SU-DHL-6 (cell line): ENCODE measurements at regions not wholly inside any gene's neighbourhood (a gene's known extent, or its start where the extent isn't known, plus 50 kb on each side); places are given as distances from the start of the nearest gene placed in this dataset.

Experiments
- H2AFZ ChIP-seq: fragments of 200-600 bp; sonication (generic); 2 replicates; pipeline ENCODE4 v1.6.1; 2014; ENCODE audit warnings: low read depth, mild to moderate bottlenecking, moderate library complexity, mixed read lengths, antibody characterized with exemption, low read length; ENCODE audit not compliant: severe bottlenecking
- H3F3A ChIP-seq: fragments of 200-600 bp; shearing (Covaris generic); 2 replicates; pipeline ENCODE4 v1.6.0; 2016; ENCODE audit warnings: antibody characterized with exemption, mild to moderate bottlenecking; ENCODE audit not compliant: insufficient read depth
- H3K27ac ChIP-seq: fragments of 200-600 bp; sonication (generic); 2 replicates; pipeline ENCODE4 v1.5.1; 2016; ENCODE audit warnings: low read depth, mild to moderate bottlenecking, low read length, moderate library complexity, mixed read lengths
- H3K27me3 ChIP-seq: fragments of 200-600 bp; sonication (generic), shearing (Covaris generic); 2 replicates; pipeline ENCODE4 v1.6.0; 2014; ENCODE audit warnings: mild to moderate bottlenecking, low read length
- H3K36me3 ChIP-seq: fragments of 200-600 bp; sonication (generic); 2 replicates; pipeline ENCODE4 v1.6.1; 2014; ENCODE audit warnings: mild to moderate bottlenecking, low read length, mixed read lengths
- H3K4me2 ChIP-seq: fragments of 300-600, 200-600 bp; shearing (Covaris generic), sonication (generic); 2 replicates; pipeline ENCODE4 v1.6.0; 2014; ENCODE audit warnings: low read length, low read depth, mild to moderate bottlenecking; ENCODE audit not compliant: poor library complexity, severe bottlenecking
- H3K4me3 ChIP-seq: fragments of 200-600 bp; sonication (generic); 2 replicates; pipeline ENCODE4 v1.5.1; 2014; ENCODE audit warnings: antibody characterized with exemption, low read length, mild to moderate bottlenecking, mixed read lengths; ENCODE audit not compliant: insufficient read depth, poor library complexity, severe bottlenecking
- H3K79me2 ChIP-seq: fragments of 200-600 bp; sonication (generic); 2 replicates; pipeline ENCODE4 v1.6.1; 2014; ENCODE audit warnings: mild to moderate bottlenecking, low read length, moderate library complexity; ENCODE audit not compliant: insufficient read depth
- H3K9ac ChIP-seq: fragments of 200-600 bp; sonication (generic); 2 replicates; pipeline ENCODE4 v1.7.0; 2014; ENCODE audit warnings: mild to moderate bottlenecking, low read length
- H3K9me2 ChIP-seq: fragments of 200-600 bp; sonication (generic); replicated peaks from 2 replicates; pipeline ENCODE4 v1.6.1; 2014; ENCODE audit warnings: low read length; ENCODE audit not compliant: insufficient read depth
- H3K9me3 ChIP-seq: fragments of 200-600 bp; sonication (generic); 2 replicates; pipeline ENCODE4 v1.6.1; 2014; ENCODE audit warnings: low read length, mixed read lengths; ENCODE audit not compliant: insufficient read depth
- H4K20me1 ChIP-seq: fragments of 200-600 bp; sonication (generic); 2 replicates; pipeline ENCODE4 v1.6.1; 2014; ENCODE audit warnings: low read depth, mild to moderate bottlenecking, antibody characterized with exemption, low read length, moderate library complexity, mixed read lengths
- EZH2phosphoT487 ChIP-seq: fragments of 200-600 bp; sonication (generic), shearing (Covaris generic); conservative IDR thresholded peaks from 2 replicates; pipeline ENCODE4 v1.6.1; 2018; ENCODE audit warnings: mild to moderate bottlenecking, antibody characterized with exemption, low read length, moderate library complexity, mixed read lengths
- TF ChIP-seq, protein P1 (sequence below): fragments of 200-600 bp; sonication (generic); IDR thresholded peaks from one replicate; pipeline ENCODE4 v1.5.1; 2017; ENCODE audit warnings: antibody characterized with exemption, mild to moderate bottlenecking, low read length, moderate library complexity; ENCODE audit not compliant: insufficient read depth, poor library complexity, severe bottlenecking

- no peak overlapping the region for H3K9ac ChIP-seq
- no peaks in the 10 kb centered on the region for H4K20me1 ChIP-seq
- no peaks in the 10 kb centered on the region for H3K9me2 ChIP-seq
- H2AFZ ChIP-seq = no peak overlapping the region
- no peaks in the 10 kb centered on the region for H3K9me3 ChIP-seq
- H3K27ac ChIP-seq = no peak overlapping the region
- no peaks in the 10 kb centered on the region for H3K36me3 ChIP-seq
- TF ChIP-seq, protein P1, sequence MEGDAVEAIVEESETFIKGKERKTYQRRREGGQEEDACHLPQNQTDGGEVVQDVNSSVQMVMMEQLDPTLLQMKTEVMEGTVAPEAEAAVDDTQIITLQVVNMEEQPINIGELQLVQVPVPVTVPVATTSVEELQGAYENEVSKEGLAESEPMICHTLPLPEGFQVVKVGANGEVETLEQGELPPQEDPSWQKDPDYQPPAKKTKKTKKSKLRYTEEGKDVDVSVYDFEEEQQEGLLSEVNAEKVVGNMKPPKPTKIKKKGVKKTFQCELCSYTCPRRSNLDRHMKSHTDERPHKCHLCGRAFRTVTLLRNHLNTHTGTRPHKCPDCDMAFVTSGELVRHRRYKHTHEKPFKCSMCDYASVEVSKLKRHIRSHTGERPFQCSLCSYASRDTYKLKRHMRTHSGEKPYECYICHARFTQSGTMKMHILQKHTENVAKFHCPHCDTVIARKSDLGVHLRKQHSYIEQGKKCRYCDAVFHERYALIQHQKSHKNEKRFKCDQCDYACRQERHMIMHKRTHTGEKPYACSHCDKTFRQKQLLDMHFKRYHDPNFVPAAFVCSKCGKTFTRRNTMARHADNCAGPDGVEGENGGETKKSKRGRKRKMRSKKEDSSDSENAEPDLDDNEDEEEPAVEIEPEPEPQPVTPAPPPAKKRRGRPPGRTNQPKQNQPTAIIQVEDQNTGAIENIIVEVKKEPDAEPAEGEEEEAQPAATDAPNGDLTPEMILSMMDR = no peak
- TF ChIP-seq EZH2phosphoT487 = no peak
- H3K27me3 ChIP-seq = no peaks in the 10 kb centered on the region
- no peak overlapping the region for H3K4me2 ChIP-seq
- H3K4me3 ChIP-seq = no peak overlapping the region
- H3K79me2 ChIP-seq = no peaks in the 10 kb centered on the region
- H3F3A ChIP-seq = no peaks in the 10 kb centered on the region
These were observed 65.0 kb upstream of the ZBED5 start for GRCh38 chr11:10922892-10923291.

DNA sequence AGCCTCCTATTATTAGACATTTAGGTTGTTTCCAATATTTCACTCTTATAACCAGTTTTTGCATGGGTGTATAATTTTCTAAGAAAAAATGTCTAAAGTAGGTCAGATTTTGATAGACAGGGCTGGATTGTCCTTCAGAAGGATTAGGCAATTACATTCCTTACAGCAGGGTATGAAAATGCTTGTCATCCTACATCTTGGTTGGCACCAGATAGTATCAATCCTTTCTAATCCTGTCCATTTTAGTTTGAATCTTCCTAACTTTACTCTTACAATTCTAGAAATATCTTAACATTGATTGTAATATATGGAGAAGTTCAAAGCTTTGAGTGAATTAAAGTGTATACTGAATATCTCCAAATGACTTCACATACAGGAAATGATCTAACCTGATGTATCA lies 63.0 kb upstream of the ZBED5 start:
- H3K4me3 ChIP-seq = no peak overlapping the region
- H3K36me3 ChIP-seq = no peaks in the 10 kb centered on the region
- no peaks in the 10 kb centered on the region; the same call in 1 of the 2 replicates for H3K9me3 ChIP-seq
- H3K79me2 ChIP-seq = no peaks in the 10 kb centered on the region
- no peak overlapping the region for H3K27ac ChIP-seq
- H3K27me3 ChIP-seq = no peaks in the 10 kb centered on the region
- H4K20me1 ChIP-seq = no peaks in the 10 kb centered on the region
- TF ChIP-seq, protein P1 = no peak
- no peak for TF ChIP-seq EZH2phosphoT487
- H3K9ac ChIP-seq = no peak overlapping the region
- no peak overlapping the region for H2AFZ ChIP-seq
- H3F3A ChIP-seq = no peaks in the 10 kb centered on the region
- H3K9me2 ChIP-seq = no peaks in the 10 kb centered on the region
- H3K4me2 ChIP-seq = no peak overlapping the region

GRCh38 chr11:10920205-10920604 lies 62.4 kb upstream of the ZBED5 start:
- Histone ChIP-seq H3K9ac (no peak overlapping the region), H3K79me2 (no peaks in the 10 kb centered on the region), H3F3A (no peaks in the 10 kb centered on the region), H3K4me2 (no peak overlapping the region), H3K36me3 (no peaks in the 10 kb centered on the region), H3K27me3 (no peaks in the 10 kb centered on the region), H3K27ac (no peak overlapping the region), H3K4me3 (no peak overlapping the region), H3K9me3 (no peaks in the 10 kb centered on the region; the same call in 1 of the 2 replicates), H3K9me2 (no peaks in the 10 kb centered on the region), H2AFZ (no peak overlapping the region), H4K20me1 (no peaks in the 10 kb centered on the region)
- TF ChIP-seq, protein P1 = no peak
- no peak for TF ChIP-seq EZH2phosphoT487

GRCh38 chr11:10918698-10919097 lies 60.8 kb upstream of the ZBED5 start:
- Histone ChIP-seq H2AFZ (no peak overlapping the region), H4K20me1 (no peaks in the 10 kb centered on the region), H3K4me2 (no peak overlapping the region), H3K27ac (no peak overlapping the region), H3K9me3 (no peaks in the 10 kb centered on the region; the same call in 1 of the 2 replicates), H3F3A (no peaks in the 10 kb centered on the region), H3K27me3 (no peaks in the 10 kb centered on the region), H3K36me3 (no peaks in the 10 kb centered on the region), H3K9ac (no peak overlapping the region), H3K79me2 (no peaks in the 10 kb centered on the region), H3K9me2 (no peaks in the 10 kb centered on the region), H3K4me3 (no peak overlapping the region)
- TF ChIP-seq, protein P1 = no peak
- no peak for TF ChIP-seq EZH2phosphoT487
